T-cell (primary cell): ENCODE measurements at regions not wholly inside any gene's neighbourhood (a gene's known extent, or its start where the extent isn't known, plus 50 kb on each side); places are given as distances from the start of the nearest gene placed in this dataset.

Experiments used
- ATAC-seq, 4 experiments: fragments of 200-7000 bp in 3 of 4; fragments of 150-1000 bp in 1 of 4; cut with Tn5 transposase; replicated peaks in 1 of 4; 1 replicate in 3 of 4; 2 replicates in 1 of 4; pipeline ENCODE4 v1.10.0; 2021; ENCODE audit warnings: moderate library complexity in 3 of 4, mild to moderate bottlenecking in 2 of 4, moderate number of reproducible peaks in 1 of 4
- CTCF ChIA-PET, 2 donors: fragments of 300-600 bp; sonication (Branson Sonifier 250); formaldehyde crosslinking; loops; one replicate each; lab custom pipeline; 2022; ENCODE audit warnings: antibody characterized with exemption in 2 of 2; lab: Charles Lee
- POLR2A ChIA-PET, 2 donors: fragments of 300-600 bp; sonication (Branson Sonifier 250); formaldehyde crosslinking; loops; one replicate each; lab custom pipeline; 2022; ENCODE audit warnings: antibody characterized with exemption in 2 of 2; lab: Charles Lee
- DNase-seq, 35 experiments: peaks; one replicate each; pipeline versions ENCODE4 v3.0.0 to v3.0.0-alpha.2; 2013 to 2023
- H3K27ac ChIP-seq: one replicate; pipeline ENCODE4 v1.5.1; 2013; ENCODE audit warnings: low read length
- H3K27me3 ChIP-seq, 2 experiments: replicated peaks in 1 of 2; 1 replicate in 1 of 2; 2 replicates in 1 of 2; pipeline versions ENCODE4 v1.6.1 to v1.7.0; 2013; ENCODE audit warnings: low read length in 1 of 2, mixed read lengths in 1 of 2; ENCODE audit not compliant: control insufficient read depth in 2 of 2, insufficient read depth in 2 of 2; ENCODE audit errors: extremely low read depth in 1 of 2
- H3K36me3 ChIP-seq, 2 donors: 1 replicate in 1 of 2; 2 replicates in 1 of 2; pipeline versions ENCODE4 v1.6.1 to v1.7.0; 2013; ENCODE audit warnings: low read length in 1 of 2; ENCODE audit not compliant: control insufficient read depth in 2 of 2, insufficient read depth in 1 of 2; ENCODE audit errors: extremely low read depth in 1 of 2
- H3K4me1 ChIP-seq, 2 experiments: 1 replicate in 1 of 2; 2 replicates in 1 of 2; pipeline versions ENCODE4 v1.6.1 to v1.7.0; 2013; ENCODE audit warnings: low read length in 2 of 2, mixed read lengths in 1 of 2; ENCODE audit not compliant: insufficient read depth in 2 of 2, control insufficient read depth in 1 of 2; ENCODE audit errors: extremely low read depth in 1 of 2
- H3K4me3 ChIP-seq, 2 donors: 1 replicate in 1 of 2; 2 replicates in 1 of 2; pipeline versions ENCODE4 v1.5.1 to v1.7.0; 2013; ENCODE audit warnings: mild to moderate bottlenecking in 2 of 2, low read length in 1 of 2, moderate library complexity in 1 of 2; ENCODE audit not compliant: control insufficient read depth in 1 of 2; ENCODE audit errors: extremely low read depth in 1 of 2
- H3K9me3 ChIP-seq: 2 replicates; pipeline ENCODE4 v1.7.0; 2013
- H3K27ac Mint-ChIP-seq, 2 donors: one replicate each; pipeline ENCODE4 v1.8.0; 2020 to 2021; ENCODE audit warnings: mild to moderate bottlenecking in 2 of 2, mixed read lengths in 2 of 2
- H3K27me3 Mint-ChIP-seq, 2 donors: one replicate each; pipeline ENCODE4 v1.8.0; 2021 to 2022; ENCODE audit warnings: mixed read lengths in 2 of 2
- H3K36me3 Mint-ChIP-seq: one replicate; pipeline ENCODE4 v1.8.0; 2021; ENCODE audit warnings: mixed read lengths
- H3K4me1 Mint-ChIP-seq, 3 donors: one replicate each; pipeline ENCODE4 v1.8.0; 2020 to 2022; ENCODE audit warnings: mixed read lengths in 3 of 3, mild to moderate bottlenecking in 1 of 3
- H3K4me3 Mint-ChIP-seq, 3 donors: one replicate each; pipeline ENCODE4 v1.8.0; 2020 to 2022; ENCODE audit warnings: mild to moderate bottlenecking in 3 of 3, mixed read lengths in 3 of 3, moderate library complexity in 3 of 3
- H3K9me3 Mint-ChIP-seq, 3 donors: one replicate each; pipeline ENCODE4 v1.8.0; 2020 to 2022; ENCODE audit warnings: mixed read lengths in 3 of 3
- WGBS: methylation state at CpG from one replicate; pipeline ENCODE4 v1.1.5; 2013; ENCODE audit warnings: missing lambda C conversion rate; ENCODE audit not compliant: insufficient coverage; 5-methylcytosine and 5-hydroxymethylcytosine counted together

DNA sequence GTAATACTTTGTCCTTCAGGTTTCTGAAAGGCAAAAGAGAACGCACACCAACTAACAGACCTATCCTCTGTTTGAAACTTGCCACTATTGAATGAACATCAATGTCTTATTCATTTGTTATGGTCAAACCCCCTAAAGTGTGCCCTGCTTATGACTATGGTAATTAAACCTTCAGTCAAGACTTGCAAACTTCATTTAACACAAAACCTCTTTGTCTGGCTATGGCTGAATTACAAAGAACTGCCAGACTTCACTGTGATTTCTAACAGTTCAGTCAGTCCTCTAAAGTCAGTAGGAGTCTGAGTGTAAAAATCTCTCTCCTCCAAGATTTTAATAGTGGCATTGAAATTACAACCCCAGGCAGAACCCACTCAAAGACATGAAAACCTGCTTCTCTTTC is 702.5 kb upstream of the LRRN3 start:
- H3K4me1 Mint-ChIP-seq = no peaks in the 10 kb centered on the region
- DNase-seq = no peak
- no peak overlapping the region for H3K27ac Mint-ChIP-seq
- no peak overlapping the region for H3K27ac ChIP-seq
- H3K4me3 ChIP-seq = no peak overlapping the region
- H3K9me3 Mint-ChIP-seq = no peaks in the 10 kb centered on the region
- H3K36me3 ChIP-seq = no peaks in the 10 kb centered on the region
- H3K4me1 ChIP-seq = no peaks in the 10 kb centered on the region
- peaks cover 0 to 4% of the 10 kb centered on the region in 2 donors for H3K27me3 Mint-ChIP-seq
- H3K9me3 ChIP-seq = no peaks in the 10 kb centered on the region
- ChIA-PET POLR2A (no interaction called here), CTCF (no interaction called here)
- no peaks in the 10 kb centered on the region for H3K36me3 Mint-ChIP-seq
- 88% methylated on average over 1 of the region's 1 CpG for WGBS
- H3K27me3 ChIP-seq = no peaks in the 10 kb centered on the region
- no peak for ATAC-seq
- H3K4me3 Mint-ChIP-seq = no peak overlapping the region

DNA sequence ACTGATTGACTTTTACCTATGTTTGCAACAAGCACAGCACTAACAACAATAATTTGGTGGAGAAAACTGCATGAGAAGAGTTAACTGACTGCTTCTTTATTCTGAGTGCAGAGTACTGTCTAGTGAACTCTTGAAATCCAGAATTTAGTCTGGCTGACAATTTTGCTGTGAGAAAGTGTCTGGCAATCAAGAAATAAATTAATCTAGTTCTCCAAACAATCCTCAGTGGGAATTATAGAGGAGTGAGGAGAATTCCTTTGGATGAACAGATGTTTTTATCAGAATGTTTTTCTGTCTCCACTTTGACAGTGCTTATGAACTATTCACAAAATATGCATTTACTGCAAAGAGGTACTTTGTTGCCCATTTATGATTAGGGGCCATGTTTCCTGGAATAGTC is 694.9 kb upstream of the LRRN3 start:
- no peak overlapping the region for H3K4me3 Mint-ChIP-seq
- CTCF ChIA-PET = no interaction called here

DNA sequence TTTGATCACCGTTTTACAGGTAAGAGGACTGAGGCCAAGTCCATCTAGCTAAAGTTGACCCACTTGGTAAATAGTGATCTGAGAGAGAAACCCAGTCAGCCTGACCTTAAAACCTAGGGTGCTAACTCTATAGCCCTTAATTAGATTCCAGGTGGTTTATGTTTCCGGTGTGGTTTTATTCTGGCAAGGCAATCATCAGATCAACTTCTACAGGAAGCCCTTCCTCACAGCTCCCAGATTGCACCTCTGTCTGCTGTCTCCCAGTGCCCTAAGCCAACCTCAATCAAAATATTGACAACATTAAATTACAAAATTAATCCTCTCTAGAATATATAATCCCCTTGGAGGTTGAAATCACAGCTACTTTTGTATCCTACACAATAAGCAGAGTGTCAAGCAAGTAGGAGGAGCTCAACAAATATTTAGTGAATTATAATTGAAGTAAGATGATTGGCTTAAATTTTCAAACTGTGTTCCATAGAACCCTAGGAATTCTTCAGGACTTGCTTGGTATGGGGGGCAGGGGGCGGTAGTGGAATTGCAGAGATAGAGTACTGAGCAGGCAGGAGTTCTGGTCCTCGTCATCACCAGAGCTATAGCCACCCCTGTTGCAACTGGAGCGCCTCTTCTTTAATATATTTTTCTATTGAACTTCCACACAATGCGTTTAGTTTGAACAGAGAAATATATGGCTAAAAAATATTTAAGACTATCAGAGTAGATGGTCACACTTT is 692.8 kb upstream of the LRRN3 start:
- no peak for ATAC-seq
- H3K4me1 Mint-ChIP-seq = no peaks in the 10 kb centered on the region
- no peaks in the 10 kb centered on the region for H3K36me3 Mint-ChIP-seq
- Histone ChIP-seq H3K36me3 (no peaks in the 10 kb centered on the region), H3K4me1 (no peaks in the 10 kb centered on the region), H3K9me3 (no peaks in the 10 kb centered on the region), H3K27me3 (no peaks in the 10 kb centered on the region), H3K27ac (no peak overlapping the region), H3K4me3 (no peak overlapping the region)
- H3K4me3 Mint-ChIP-seq = no peak overlapping the region
- ChIA-PET CTCF (no interaction called here), POLR2A (no interaction called here)
- no peak for DNase-seq
- no peaks in the 10 kb centered on the region for H3K27me3 Mint-ChIP-seq
- WGBS = 80% methylated on average over 1 of the region's 6 CpGs
- no peaks in the 10 kb centered on the region for H3K9me3 Mint-ChIP-seq
- no peak overlapping the region for H3K27ac Mint-ChIP-seq

More for the DNA sequence above, 694.9 kb upstream of the LRRN3 start:
- Histone ChIP-seq H3K36me3 (no peaks in the 10 kb centered on the region), H3K4me3 (no peak overlapping the region), H3K9me3 (no peaks in the 10 kb centered on the region), H3K27me3 (no peaks in the 10 kb centered on the region), H3K27ac (no peak overlapping the region), H3K4me1 (no peaks in the 10 kb centered on the region)
- ATAC-seq = no peak
- Mint-ChIP-seq H3K9me3 (no peaks in the 10 kb centered on the region), H3K36me3 (no peaks in the 10 kb centered on the region), H3K4me1 (no peaks in the 10 kb centered on the region), H3K27me3 (peaks cover 0 to 4% of the 10 kb centered on the region in 2 donors), H3K27ac (no peak overlapping the region)
- no peak for DNase-seq
- POLR2A ChIA-PET = no interaction called here

DNA sequence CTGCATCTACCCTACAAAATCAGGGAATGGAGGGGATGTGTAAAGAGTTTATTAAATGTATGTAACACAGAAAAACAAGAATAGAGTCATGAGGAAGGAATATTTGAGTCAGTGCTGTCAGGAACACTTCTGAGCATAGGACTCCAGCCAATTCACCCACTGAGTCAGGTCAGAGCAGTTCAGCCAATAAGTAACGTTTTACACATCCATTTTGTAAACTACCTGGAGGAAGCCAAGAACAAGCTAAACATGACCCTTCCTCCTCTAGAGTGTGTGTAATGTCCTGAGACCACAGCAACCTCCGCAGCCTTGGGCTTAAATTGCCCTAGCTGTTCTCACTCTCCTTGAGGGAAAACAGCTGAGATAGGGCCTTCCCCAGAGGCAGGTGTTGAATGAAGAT is 691.5 kb upstream of the LRRN3 start:
- Mint-ChIP-seq H3K36me3 (no peaks in the 10 kb centered on the region), H3K4me3 (no peak overlapping the region), H3K27ac (no peak overlapping the region), H3K9me3 (no peaks in the 10 kb centered on the region), H3K27me3 (no peaks in the 10 kb centered on the region), H3K4me1 (no peaks in the 10 kb centered on the region)
- no peak overlapping the region for H3K27ac ChIP-seq
- ATAC-seq (no peak), DNase-seq (no peak)
- no peaks in the 10 kb centered on the region for H3K27me3 ChIP-seq
- ChIA-PET CTCF (no interaction called here), POLR2A (interaction anchor here in 1 of 2 donors (0.6 kb wide), 1 partner anchor 14 kb away, joined by 4 read pairs; no protein-coding TSS in a partner anchor)
- WGBS = no CpG with 5 or more reads among the region's 2 CpGs
- H3K4me3 ChIP-seq = no peak overlapping the region
- H3K36me3 ChIP-seq = no peaks in the 10 kb centered on the region
- no peaks in the 10 kb centered on the region for H3K4me1 ChIP-seq
- H3K9me3 ChIP-seq = no peaks in the 10 kb centered on the region

DNA sequence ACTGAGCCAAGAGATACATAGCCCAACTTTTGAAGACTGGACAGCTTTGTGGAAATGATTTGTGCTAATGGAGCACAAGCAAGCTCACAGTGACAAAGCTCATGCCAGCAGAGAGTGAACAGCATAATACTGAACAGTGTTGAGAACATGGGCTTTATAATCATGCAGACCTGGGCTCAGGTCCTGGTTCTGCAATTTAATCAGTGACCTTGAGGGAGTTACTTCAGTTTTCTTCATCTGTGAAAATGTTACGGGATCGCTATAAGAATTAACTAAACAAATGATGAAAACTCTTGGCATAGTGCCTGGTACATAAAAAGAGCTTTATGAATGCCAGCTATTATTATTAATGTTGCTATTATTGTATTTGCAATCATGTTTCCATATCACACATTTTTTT is 690.5 kb upstream of the LRRN3 start:
- no peaks in the 10 kb centered on the region for H3K4me1 Mint-ChIP-seq
- H3K27me3 Mint-ChIP-seq = no peaks in the 10 kb centered on the region
- H3K27me3 ChIP-seq = no peaks in the 10 kb centered on the region
- H3K27ac ChIP-seq = no peak overlapping the region
- no peaks in the 10 kb centered on the region for H3K9me3 Mint-ChIP-seq
- no peak overlapping the region for H3K27ac Mint-ChIP-seq
- H3K4me3 Mint-ChIP-seq = no peak overlapping the region
- H3K4me1 ChIP-seq = no peaks in the 10 kb centered on the region
- ChIA-PET POLR2A (no interaction called here), CTCF (no interaction called here)
- ATAC-seq = no peak
- no peak for DNase-seq
- H3K9me3 ChIP-seq = no peaks in the 10 kb centered on the region
- H3K36me3 ChIP-seq = no peaks in the 10 kb centered on the region
- no CpG with 5 or more reads among the region's 2 CpGs for WGBS
- H3K4me3 ChIP-seq = no peak overlapping the region
- H3K36me3 Mint-ChIP-seq = no peaks in the 10 kb centered on the region

DNA sequence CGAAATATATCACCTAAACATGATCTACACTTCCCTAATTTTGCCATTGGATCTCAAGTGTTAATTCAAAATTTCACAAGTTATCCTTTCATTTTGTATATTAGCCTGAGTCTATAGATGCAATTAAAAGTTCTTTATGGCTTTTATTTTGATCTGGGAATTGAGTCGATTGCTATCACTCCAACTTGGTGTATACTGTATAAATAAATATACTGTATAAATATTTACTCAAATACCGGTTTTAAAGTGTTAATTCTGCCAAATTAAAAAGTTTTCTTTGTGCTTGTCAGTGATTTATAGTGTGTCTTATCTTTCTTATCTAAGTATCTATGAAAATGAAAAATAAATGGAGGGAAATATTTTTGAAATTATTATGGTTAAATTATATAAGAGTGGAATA is 683.7 kb upstream of the LRRN3 start:
- no peaks in the 10 kb centered on the region for H3K4me1 ChIP-seq
- no peak overlapping the region for H3K4me3 ChIP-seq
- H3K9me3 ChIP-seq = no peaks in the 10 kb centered on the region
- DNase-seq (no peak), ATAC-seq (no peak)
- Mint-ChIP-seq H3K27me3 (no peaks in the 10 kb centered on the region), H3K27ac (no peak overlapping the region), H3K9me3 (no peaks in the 10 kb centered on the region), H3K4me3 (no peak overlapping the region), H3K4me1 (no peaks in the 10 kb centered on the region), H3K36me3 (no peaks in the 10 kb centered on the region)
- CTCF ChIA-PET = no interaction called here
- WGBS = 40% methylated on average over 1 of the region's 3 CpGs
- H3K27me3 ChIP-seq = no peaks in the 10 kb centered on the region
- POLR2A ChIA-PET = no interaction called here
- no peak overlapping the region for H3K27ac ChIP-seq
- no peaks in the 10 kb centered on the region for H3K36me3 ChIP-seq

DNA sequence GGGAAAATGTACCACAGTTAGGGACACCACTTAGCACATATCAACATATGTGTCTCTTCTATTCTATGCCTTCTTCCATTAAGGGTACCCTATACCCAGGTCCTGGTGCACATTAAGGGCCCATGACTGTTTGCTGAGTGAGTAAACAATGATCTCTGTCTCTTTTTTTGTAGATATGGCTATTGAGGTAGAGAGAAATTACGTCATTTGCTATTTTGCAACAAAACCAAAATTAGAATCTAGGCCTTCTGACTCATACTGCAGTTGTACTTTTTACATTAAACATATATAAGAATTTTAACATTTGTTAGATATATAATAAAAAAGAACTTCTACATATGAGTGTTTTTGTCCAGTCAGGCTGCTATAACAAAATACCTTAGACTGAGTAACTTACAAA is 683.2 kb upstream of the LRRN3 start:
- POLR2A ChIA-PET = no interaction called here
- Mint-ChIP-seq H3K4me1 (no peaks in the 10 kb centered on the region), H3K9me3 (no peaks in the 10 kb centered on the region), H3K4me3 (no peak overlapping the region), H3K27ac (no peak overlapping the region), H3K27me3 (no peaks in the 10 kb centered on the region), H3K36me3 (no peaks in the 10 kb centered on the region)
- no CpG with 5 or more reads among the region's 1 CpG for WGBS
- no peaks in the 10 kb centered on the region for H3K36me3 ChIP-seq
- no peaks in the 10 kb centered on the region for H3K9me3 ChIP-seq
- no peak for ATAC-seq
- no peaks in the 10 kb centered on the region for H3K4me1 ChIP-seq
- no peaks in the 10 kb centered on the region for H3K27me3 ChIP-seq
- H3K27ac ChIP-seq = no peak overlapping the region
- CTCF ChIA-PET = no interaction called here
- no peak overlapping the region for H3K4me3 ChIP-seq
- no peak for DNase-seq
